IPS DF 4.7 (cell line): ENCODE measurements at regions not wholly inside any gene's neighbourhood (a gene's known extent, or its start where the extent isn't known, plus 50 kb on each side); places are given as distances from the start of the nearest gene placed in this dataset.

Experiments used
- DNase-seq: peaks from one replicate; pipeline ENCODE4 v3.0.0-alpha.2; 2013; ENCODE audit warnings: low spot score; ENCODE audit errors: extremely low read depth

- DNase-seq: no peak
Measured at GRCh38 chr12:127745469-127746212, 521.3 kb upstream of the TMEM132C start.

GRCh38 chr12:127749416-127749815, 517.6 kb upstream of the TMEM132C start:
- DNase-seq: no peak

GRCh38 chr12:127750076-127750840, 516.7 kb upstream of the TMEM132C start:
- DNase-seq: no peak

- DNase-seq: no peak
Measured at GRCh38 chr12:127752802-127753201, 514.2 kb upstream of the TMEM132C start.

- DNase-seq: no peak
Measured at GRCh38 chr12:127760357-127760756, 506.6 kb upstream of the TMEM132C start.

- DNase-seq: no peak
Measured at GRCh38 chr12:127760996-127761395, 506.0 kb upstream of the TMEM132C start.

GRCh38 chr12:127761880-127762279, 505.1 kb upstream of the TMEM132C start:
- DNase-seq: no peak

- DNase-seq: no peak
Measured at GRCh38 chr12:127767656-127768055, 499.3 kb upstream of the TMEM132C start.

- DNase-seq: no peak
Measured at GRCh38 chr12:127770118-127770517, 496.9 kb upstream of the TMEM132C start.

- DNase-seq: no peak
Measured at GRCh38 chr12:127771546-127771945, 495.4 kb upstream of the TMEM132C start.

GRCh38 chr12:127773520-127773919, 493.4 kb upstream of the TMEM132C start:
- peak; percentile 30 for DNase-seq

GRCh38 chr12:127774828-127775227, 492.1 kb upstream of the TMEM132C start:
- DNase-seq: no peak

- DNase-seq: no peak
Measured at GRCh38 chr12:127779301-127780045, 487.5 kb upstream of the TMEM132C start.

GRCh38 chr12:127780881-127781280, 486.1 kb upstream of the TMEM132C start:
- no peak for DNase-seq

GRCh38 chr12:127781336-127781735, 485.6 kb upstream of the TMEM132C start:
- DNase-seq: no peak

- DNase-seq: no peak
Measured at GRCh38 chr12:127785540-127785939, 481.4 kb upstream of the TMEM132C start.

GRCh38 chr12:127785986-127786590, 480.9 kb upstream of the TMEM132C start:
- DNase-seq: no peak

GRCh38 chr12:127787544-127787943, 479.4 kb upstream of the TMEM132C start:
- DNase-seq: no peak

GRCh38 chr12:127790376-127790775, 476.6 kb upstream of the TMEM132C start:
- no peak for DNase-seq

- no peak for DNase-seq
Measured at GRCh38 chr12:127791217-127791616, 475.8 kb upstream of the TMEM132C start.

- no peak for DNase-seq
Measured at GRCh38 chr12:127797918-127798317, 469.1 kb upstream of the TMEM132C start.

GRCh38 chr12:127802271-127802670, 464.7 kb upstream of the TMEM132C start:
- DNase-seq: no peak
